ENCODE measurements at regions not wholly inside any gene's neighbourhood (a gene's known extent, or its start where the extent isn't known, plus 50 kb on each side); places are given as distances from the start of the nearest gene placed in this dataset.

DNA sequence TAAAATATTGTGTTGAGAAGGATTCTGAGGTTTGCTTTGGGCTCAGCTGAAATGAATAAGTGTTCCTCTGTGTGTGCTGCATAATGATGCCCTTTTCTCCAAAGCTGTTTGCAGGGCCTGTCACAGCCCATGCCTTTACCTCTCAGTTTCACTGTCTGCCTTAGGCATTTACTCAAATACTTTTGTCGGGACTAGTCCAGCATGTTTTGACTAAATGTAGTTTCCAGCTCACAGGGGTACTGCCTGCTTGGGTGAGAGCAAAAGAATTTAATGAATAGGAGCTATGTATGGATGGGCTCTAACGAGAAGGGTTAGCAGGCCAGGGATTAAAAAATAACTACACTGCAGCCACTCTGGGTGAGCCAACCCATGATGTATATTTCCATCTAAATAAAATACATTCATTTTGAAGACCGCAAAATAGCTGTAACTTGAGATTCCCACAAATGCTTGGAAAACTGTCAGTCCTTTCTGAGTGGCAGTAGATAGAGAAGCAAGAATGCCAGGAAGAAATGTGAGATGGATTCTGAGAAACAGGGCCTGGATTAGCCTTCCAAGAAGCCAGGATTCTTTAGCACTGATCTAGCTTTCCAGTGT lies 549.2 kb upstream of the TBL1XR1 start:
- 85 to 90% (median 88%) methylated on average over 3 of the region's 3 CpGs for WGBS, 4 donors
- H3K36me3 ChIP-seq = no peaks in the 10 kb centered on the region
- no peaks in the 10 kb centered on the region for H3K9me3 ChIP-seq
- intact Hi-C loops (cut with DNase I) = no loop called here
- H3K27me3 ChIP-seq = no peaks in the 10 kb centered on the region
- peak overlapping the region in 4 of 12 donors; percentile 12 to 74 (median 51) for H3K27ac ChIP-seq
- ATAC-seq (no peak), DNase-seq (no peak)
- no peak overlapping the region for H3K4me3 ChIP-seq
- TF ChIP-seq POLR2A (IDR thresholded peaks at IDR 0.05) = no peak
- TF ChIP-seq, protein P1, sequence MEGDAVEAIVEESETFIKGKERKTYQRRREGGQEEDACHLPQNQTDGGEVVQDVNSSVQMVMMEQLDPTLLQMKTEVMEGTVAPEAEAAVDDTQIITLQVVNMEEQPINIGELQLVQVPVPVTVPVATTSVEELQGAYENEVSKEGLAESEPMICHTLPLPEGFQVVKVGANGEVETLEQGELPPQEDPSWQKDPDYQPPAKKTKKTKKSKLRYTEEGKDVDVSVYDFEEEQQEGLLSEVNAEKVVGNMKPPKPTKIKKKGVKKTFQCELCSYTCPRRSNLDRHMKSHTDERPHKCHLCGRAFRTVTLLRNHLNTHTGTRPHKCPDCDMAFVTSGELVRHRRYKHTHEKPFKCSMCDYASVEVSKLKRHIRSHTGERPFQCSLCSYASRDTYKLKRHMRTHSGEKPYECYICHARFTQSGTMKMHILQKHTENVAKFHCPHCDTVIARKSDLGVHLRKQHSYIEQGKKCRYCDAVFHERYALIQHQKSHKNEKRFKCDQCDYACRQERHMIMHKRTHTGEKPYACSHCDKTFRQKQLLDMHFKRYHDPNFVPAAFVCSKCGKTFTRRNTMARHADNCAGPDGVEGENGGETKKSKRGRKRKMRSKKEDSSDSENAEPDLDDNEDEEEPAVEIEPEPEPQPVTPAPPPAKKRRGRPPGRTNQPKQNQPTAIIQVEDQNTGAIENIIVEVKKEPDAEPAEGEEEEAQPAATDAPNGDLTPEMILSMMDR (IDR thresholded peaks at IDR 0.05) = no peak
- peaks cover 0 to 15% (median 0%) of the 10 kb centered on the region in 12 donors for H3K4me1 ChIP-seq

DNA sequence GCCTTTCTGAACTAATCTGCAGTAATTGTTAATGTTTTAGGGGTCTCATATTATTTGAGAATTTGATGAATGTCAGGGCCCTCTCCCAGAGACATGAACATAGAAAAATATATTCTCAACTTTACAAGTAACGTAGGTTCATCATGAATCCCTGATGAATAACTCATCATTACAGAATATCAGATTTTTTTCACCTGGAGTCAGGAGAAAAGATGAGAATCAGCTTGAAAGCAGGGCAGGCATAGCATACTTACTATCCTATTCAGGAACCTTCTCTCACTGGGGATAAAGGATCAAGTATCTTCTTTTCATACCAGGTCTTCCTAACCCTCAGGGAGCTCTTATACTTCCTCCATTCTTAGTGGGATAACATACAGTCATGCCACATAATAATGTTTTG lies 552.6 kb upstream of the TBL1XR1 start:
- ATAC-seq (no peak), DNase-seq (no peak)
- no peak overlapping the region for H3K4me3 ChIP-seq
- TF ChIP-seq, protein P1 (IDR thresholded peaks at IDR 0.05) = no peak
- no peak for TF ChIP-seq POLR2A (IDR thresholded peaks at IDR 0.05)
- H3K36me3 ChIP-seq = no peaks in the 10 kb centered on the region
- intact Hi-C loops (cut with DNase I) = loop anchor here in 2 of 10 donors (10.0 kb wide), 2 partner anchors 335 to 635 kb away; no protein-coding TSS in a partner anchor
- peaks cover 3 to 30% (median 21%) of the 10 kb centered on the region in 12 donors for H3K4me1 ChIP-seq
- H3K27me3 ChIP-seq = no peaks in the 10 kb centered on the region
- 96 to 100% (median 98%) methylated on average over 1 of the region's 1 CpG for WGBS, 4 donors
- H3K27ac ChIP-seq = no peak overlapping the region
- H3K9me3 ChIP-seq = no peaks in the 10 kb centered on the region

GRCh38 chr3:177750436-177750835 lies 553.2 kb upstream of the TBL1XR1 start:
- ATAC-seq = no peak
- Histone ChIP-seq H3K4me3 (no peak overlapping the region), H3K4me1 (peaks cover 3 to 30% (median 21%) of the 10 kb centered on the region in 12 donors), H3K27ac (no peak overlapping the region), H3K36me3 (no peaks in the 10 kb centered on the region), H3K9me3 (no peaks in the 10 kb centered on the region), H3K27me3 (no peaks in the 10 kb centered on the region)
- no peak for TF ChIP-seq POLR2A (IDR thresholded peaks at IDR 0.05)
- TF ChIP-seq, protein P1 (IDR thresholded peaks at IDR 0.05) = no peak
- DNase-seq = no peak
- 96 to 100% (median 97%) methylated on average over 1 of the region's 1 CpG for WGBS, 4 donors
- intact Hi-C loops (cut with DNase I) = loop anchor here in 2 of 10 donors (10.0 kb wide), 2 partner anchors 334 to 634 kb away; no protein-coding TSS in a partner anchor

DNA sequence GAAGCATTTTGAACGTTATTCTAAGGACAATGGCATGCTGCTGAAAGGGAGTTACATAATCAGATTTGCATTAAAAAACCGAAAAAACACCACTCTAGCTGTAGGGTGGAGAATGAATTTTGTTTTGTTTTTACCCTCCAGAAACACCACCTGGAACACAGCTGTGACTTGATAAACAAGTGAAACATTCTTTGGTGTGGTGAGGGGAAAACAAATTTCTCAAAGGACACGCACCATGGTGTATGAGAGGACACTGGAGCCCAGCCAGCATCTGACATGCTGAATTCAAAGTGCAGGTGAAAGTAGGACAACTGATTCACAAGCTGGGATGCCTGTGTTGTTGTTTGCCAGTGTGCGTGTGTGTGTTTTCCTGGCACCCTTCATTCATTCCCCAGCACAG lies 554.5 kb upstream of the TBL1XR1 start:
- 33 to 50% (median 47%) methylated on average over 4 of the region's 4 CpGs for WGBS, 4 donors
- intact Hi-C loops (cut with DNase I) = loop anchor here in 2 of 10 donors (10.0 kb wide), 2 partner anchors 333 to 633 kb away; no protein-coding TSS in a partner anchor
- Histone ChIP-seq H3K4me3 (no peak overlapping the region), H3K4me1 (peaks cover 3 to 30% (median 21%) of the 10 kb centered on the region in 12 donors), H3K9me3 (no peaks in the 10 kb centered on the region), H3K36me3 (no peaks in the 10 kb centered on the region), H3K27ac (no peak overlapping the region), H3K27me3 (no peaks in the 10 kb centered on the region)
- DNase-seq = peak in 1 of 5 donors; percentile 38
- no peak for TF ChIP-seq POLR2A (IDR thresholded peaks at IDR 0.05)
- TF ChIP-seq, protein P1 (IDR thresholded peaks at IDR 0.05) = no peak
- no peak for ATAC-seq

Measured in heart left ventricle (tissue), 16 donors.